ENCODE measurements at regions not wholly inside any gene's neighbourhood (a gene's known extent, or its start where the extent isn't known, plus 50 kb on each side); places are given as distances from the start of the nearest gene placed in this dataset.

DNA sequence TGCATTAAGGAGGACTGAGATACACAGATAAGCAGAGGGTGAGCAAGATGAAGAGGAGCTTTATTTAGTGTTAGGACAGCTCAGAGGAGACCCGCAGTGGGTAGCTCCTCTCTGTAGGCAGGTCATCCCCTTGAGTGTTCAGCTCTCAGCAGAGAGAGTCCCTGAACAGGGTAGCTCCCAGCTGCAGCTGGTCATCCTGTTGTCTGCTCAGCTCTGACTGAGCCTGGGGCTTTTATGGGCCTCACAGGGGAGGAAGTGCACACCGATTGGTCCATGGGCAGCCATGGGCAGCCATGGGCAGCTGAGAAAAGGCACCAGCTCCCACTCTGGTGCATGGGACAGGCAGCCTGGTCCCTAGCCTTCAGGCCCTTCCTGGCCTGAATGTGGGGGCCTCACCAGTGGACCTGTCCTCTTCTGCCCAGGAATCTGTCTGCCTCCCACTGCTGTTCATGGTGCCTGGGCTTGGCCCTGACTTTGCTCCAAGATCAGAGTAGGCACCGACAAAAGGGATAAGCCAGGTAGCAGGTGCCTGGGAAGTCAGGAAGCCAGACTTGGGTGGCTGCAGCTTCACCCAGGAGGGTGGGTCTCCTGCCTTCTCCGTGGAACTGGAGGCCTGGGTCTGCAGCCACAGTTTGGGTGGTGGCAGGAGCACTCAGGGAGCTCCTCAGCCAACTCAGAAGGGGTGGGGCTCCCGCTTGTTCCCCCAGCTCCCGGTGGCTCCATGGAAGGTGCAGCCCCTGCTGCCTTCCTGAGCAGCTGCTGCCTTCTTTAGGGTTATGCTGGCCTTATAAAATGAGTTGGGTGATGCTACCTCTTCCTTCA lies 54.7 kb downstream of the MYEOV start:
- DNase-seq (ENCODE audit: low spot score) = no peak

DNA sequence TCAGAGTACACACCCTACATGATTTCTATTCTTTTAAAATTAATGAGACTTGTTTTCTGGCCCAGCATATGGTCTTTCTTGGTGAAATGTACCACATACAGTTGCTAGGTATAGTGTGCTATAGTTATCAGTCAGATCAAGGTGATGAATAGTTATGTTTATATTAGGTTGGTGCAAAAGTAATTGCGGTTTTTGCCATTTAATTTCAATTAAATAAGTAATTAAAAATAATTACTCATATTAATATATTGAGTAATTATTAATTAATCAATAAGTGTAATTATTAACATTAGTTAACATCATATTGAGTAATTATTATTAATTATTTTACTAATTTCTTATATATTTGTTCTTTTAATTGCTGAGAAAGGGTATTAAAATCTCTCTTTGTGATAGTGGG lies 56.1 kb downstream of the MYEOV start:
- DNase-seq (ENCODE audit: low spot score) = no peak

DNA sequence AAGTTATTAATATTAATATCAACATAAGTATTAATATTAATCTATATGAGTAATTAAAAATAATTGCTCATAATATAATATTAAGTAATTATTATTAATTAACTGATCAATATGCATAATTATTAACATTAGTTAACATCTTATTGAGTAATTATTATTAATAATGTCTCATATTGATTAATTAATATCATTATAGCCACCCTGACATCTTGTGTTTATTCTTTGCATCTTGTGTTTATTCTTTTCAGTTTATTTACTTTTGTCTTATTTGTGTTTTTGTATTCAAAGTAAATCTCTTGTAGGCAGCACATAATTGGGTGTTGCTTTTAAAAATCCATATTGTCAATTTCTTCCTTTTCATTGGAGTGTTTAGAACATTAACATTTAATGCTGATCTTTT lies 56.6 kb downstream of the MYEOV start:
- no peak for DNase-seq (ENCODE audit: low spot score)

DNA sequence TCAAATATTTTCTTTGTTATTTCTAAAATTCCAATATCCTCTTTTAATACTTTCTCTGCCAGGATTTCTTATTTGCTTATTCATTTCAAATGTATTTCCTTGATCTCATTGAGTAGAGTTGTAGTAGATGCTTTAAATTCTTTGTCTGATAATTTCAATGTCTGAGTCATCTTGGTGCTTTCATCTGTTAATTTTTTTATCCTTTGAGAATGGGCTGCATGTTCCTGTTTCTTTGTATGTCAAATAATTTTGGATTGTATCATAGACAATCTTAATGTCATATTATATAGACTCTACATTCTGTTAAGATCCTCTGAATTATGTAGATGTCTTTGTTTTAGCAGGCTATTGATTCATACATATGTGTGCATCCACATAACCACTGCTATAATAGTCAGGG lies 57.5 kb downstream of the MYEOV start:
- DNase-seq (ENCODE audit: low spot score) = peak; percentile 50

DNA sequence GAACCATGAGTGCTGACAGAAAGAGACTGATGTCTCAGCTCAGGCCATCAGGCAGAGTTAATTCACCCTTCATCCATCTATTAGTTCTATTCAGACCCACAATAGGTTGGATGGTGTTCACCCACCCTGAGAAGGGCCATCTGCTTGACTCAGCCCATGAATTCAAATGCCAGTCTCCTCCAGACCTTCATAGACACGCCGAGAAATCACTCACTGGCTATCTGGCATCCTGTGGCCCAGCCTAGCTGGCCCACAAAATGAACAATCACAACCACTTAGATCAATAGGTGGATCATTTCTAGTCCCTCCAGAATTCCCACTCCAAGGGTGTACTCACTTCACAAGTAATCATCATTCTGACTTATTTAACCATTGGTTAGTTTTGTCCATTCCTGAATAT lies 58.2 kb downstream of the MYEOV start:
- no peak for DNase-seq (ENCODE audit: low spot score)

DNA sequence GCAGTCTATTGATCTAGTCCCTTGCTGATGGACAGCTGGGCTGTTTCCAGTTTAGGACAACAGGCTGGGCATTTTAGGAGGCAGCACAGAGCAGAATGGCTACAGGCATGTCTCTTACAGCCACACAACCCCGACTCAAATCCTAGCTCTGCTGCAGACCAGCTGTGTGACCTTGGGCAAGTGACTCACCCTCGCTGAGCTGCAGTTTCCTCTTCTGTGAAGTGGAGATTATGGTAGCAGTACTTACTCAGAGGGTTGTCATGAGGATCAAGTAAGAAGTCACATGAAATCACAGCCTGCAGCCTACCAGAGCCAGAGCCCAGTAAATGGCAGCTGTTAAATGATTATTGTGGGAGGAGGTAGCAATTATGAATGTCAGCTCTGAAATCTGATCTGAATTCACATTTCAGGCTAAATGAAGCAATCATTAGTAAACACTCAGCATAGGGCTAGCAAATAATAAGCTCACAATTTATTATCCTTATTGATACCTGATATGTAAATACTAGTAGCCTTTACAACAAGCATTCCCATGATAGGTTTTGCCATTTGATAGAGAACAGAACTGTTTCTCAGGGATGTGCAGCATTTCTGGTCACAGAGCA lies 58.9 kb downstream of the MYEOV start:
- DNase-seq (ENCODE audit: low spot score) = peak; percentile 56

DNA sequence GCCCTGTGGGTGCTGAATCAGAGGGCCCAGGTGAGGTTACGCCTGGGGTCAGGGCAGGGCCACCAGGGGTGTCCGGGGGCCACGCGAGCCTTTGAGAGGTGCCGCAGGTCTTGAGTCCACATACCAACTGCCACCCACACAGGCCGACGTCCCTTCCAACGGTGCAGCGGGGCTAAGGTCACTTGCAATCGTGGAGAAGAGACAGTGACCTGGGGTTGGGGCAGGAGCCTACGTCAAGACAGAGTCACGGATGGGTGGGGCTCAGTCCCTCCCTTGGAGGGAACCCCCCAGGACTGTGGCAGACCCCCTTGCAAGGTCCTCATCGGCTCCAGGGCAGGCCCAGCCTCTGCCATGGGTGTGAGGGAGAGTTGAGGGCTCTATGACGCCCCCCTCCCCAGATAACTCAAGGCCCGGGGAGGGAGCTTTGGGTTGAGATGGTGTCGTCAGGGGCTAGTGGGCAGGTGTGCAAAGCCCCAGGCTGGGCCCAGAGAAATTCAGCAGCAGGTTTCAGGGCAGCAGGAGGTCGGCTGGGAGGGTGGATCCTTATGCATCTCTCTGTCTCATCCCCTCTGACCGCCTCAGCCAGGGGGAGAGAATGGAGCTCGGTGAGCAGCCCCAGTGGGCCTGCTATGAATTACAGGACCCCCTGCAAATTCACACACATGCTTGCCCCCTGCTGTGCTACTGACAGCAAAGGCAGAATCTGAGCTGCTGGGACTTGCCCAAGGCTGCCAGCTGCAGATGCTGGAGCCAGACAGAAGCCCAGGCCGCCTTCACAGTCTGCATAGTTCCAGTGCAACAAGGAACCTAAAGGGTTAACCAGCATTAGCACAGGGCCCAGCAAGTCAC lies 60.0 kb downstream of the MYEOV start:
- no peak for DNase-seq (ENCODE audit: low spot score)

DNA sequence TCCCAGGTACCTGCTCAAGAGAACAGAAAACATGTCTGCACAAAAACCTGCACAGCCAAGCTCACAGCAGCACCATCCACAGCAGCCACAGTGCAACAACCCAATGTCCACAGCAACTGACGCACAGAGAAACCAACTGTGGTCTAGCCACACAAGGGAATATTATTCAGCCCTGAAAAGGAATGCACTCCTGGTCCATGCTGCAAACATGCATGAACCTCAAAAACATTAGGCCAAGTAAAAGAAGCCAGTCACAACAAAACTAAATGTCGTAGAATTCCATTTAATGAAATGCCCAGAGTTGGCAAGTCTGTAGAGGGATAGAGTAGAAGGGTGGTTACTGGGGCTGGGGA lies 60.6 kb downstream of the MYEOV start:
- no peak for DNase-seq (ENCODE audit: low spot score)

DNA sequence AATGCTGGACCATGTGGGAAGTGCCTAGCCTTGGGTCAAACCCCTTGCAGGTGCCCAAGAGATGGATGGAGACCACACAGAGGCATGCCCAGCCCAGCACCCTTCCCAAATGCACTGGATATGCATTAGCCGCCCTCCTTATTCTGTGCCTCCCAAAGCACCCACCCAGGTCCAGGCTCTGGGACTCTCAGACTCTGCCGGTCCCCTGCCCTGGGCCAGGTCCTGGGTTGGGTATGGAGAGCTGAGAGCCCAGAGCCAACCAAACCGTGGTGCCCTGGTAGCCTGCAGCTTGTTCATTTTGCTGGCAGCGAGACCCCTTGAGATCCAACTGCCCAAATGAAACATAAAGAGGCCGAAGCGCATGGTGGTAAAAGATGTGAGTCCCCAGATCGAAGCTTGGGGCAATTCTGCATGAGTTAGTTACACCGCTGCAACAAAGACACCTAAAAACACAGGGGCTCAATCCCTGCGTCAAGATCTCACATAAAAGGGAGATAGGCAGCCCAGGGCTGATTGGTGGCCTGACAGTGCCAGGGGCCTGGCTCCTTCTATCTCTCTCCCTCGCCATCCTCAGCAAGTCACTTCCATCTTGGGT lies 61.5 kb downstream of the MYEOV start:
- DNase-seq (ENCODE audit: low spot score) = no peak

DNA sequence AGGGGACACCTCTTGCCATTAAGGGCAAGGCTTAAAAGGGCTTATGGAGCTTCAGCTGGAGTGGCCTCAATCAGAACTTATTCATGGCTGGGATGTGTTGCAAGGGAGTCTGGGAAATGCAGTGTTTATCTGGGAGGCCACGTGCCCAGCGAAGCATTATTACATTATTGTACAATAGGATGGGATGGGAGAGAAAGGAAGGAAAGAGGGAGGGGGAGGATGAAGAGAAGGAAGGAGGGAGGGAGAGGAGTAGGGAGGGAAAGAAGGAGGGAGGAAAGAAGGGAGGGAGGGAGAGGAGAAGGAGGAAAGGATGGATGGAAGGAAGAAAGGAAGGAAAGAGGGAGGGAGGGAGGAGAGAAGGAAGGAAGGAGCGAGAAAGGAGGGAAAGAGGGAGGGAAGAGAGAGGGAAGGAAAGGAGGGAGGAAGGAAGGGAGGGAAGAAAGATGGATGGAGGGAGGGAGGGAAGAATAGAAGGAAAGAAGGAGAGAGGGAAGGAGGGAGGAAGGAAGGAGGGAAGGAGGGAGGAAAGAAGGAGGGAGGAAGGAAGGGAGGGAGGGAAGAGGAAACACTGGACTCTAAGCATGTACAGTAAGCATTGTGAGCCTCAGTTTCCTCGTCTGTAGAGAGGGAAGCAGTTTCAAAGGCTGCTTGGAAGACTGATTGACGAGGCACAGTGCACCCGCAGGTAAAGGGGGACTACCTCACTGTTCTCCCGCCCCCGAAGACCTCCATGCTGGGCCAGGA lies 62.2 kb downstream of the MYEOV start:
- DNase-seq (ENCODE audit: low spot score) = no peak

DNA sequence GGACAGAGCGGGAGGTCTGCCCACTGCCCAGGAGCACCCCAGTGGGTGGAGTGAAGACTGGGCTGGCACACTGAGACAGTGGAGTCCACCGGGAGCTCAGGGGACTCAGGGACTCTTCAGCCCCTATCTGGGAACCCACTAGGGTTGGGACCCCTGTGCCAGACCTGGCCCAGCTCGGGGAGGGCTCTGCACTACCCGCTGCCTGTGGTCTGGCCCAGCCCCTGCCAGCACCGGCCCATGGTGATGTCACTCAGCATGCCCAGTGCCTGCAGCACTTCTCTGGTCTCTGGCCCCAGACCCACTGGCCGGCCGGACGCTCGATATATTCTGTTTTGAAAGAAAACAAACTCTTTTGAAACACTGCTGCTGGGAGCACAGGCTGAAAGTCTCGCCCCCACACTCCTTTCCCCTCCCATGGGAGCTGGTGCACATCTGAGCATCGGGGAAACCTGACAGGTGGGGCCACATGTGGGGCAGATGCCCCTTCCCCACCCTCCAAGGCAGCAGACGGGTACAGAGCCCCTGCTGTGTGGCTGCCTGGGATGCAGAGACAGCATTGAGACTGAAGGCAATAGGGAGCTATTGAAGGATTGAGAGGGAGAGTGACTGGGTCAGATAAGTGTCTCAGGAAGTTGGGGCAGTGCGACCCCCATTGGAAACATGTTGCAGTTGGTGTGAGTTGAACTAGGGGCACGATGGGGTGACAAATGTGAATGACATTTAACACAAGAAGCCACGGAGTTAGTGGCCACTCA lies 62.9 kb downstream of the MYEOV start:
- DNase-seq (ENCODE audit: low spot score) = no peak

DNA sequence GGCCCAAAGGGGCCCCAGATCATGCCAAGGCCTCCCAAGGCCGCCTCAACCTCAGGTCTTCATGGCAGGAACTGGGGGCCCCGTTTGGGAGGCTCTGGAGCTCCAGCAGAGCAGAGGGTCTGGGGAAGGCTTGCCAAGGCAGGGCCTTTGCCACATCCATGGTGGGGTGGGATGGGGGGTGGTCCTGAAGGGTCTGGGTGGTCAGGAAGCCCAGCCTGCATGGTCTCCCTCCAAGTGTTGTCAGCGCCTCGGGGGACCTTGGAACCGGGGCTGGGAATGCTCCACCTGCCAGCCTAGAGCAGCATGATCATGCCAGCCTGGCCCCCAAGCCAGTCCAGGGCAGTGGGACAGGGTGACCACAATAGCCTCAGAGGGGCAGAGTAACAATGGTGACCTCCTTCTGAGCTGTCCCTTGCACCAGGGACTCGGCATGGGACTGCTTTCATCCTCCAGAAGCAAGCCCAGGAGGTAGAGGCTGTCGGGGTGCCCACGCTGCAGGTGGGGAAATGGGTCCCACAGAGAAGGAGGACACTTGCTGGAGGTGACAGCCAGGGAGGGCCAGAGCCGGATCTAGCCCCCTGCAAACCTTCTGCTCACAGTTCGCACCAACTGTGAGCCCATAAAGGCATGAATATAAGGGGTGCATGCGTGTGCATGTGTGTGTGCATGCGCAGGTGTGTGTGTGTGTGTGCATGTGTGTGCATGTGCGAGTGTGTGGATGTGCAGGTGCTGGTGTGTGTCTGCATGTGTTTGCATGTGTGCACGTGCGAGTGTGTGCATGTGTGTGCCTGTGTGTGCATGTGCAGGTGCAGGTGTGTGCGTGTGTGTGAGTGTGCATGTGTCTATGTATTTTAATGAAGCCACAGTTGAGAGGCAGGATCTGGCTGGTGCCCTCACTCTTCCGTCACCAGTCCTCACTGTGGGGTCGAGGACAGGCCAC lies 63.8 kb downstream of the MYEOV start:
- DNase-seq (ENCODE audit: low spot score) = no peak

DNA sequence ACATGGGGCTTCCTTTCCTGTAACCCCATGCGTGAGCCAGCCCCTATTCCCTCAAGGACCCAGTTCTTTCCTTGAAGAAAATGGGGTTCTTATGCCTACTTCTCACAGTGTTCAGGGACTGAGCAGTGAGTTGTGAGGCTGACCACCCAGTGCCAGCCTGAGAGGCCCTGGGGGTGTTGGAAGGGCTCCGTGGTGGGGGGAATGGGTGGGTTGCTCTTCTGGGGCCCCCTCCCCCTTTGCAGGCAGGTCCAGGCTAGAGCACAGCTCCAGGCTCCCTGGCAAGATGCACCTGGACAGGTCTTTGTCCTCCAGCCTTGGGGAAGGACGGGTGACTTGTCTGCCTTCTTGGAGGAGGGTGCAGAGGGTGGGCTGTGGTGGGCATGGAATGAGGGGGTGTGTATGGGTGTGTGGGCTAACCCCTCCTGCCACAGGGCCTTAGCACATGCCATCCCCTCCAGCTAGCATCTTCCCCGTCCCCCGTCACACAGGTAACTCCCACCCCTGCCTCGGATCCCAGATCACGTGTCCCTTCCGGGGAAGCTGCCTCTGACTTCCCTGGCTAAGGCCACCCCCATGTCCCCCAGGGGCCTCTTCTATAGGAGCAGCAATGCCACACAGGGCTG lies 64.6 kb downstream of the MYEOV start:
- no peak for DNase-seq (ENCODE audit: low spot score)

DNA sequence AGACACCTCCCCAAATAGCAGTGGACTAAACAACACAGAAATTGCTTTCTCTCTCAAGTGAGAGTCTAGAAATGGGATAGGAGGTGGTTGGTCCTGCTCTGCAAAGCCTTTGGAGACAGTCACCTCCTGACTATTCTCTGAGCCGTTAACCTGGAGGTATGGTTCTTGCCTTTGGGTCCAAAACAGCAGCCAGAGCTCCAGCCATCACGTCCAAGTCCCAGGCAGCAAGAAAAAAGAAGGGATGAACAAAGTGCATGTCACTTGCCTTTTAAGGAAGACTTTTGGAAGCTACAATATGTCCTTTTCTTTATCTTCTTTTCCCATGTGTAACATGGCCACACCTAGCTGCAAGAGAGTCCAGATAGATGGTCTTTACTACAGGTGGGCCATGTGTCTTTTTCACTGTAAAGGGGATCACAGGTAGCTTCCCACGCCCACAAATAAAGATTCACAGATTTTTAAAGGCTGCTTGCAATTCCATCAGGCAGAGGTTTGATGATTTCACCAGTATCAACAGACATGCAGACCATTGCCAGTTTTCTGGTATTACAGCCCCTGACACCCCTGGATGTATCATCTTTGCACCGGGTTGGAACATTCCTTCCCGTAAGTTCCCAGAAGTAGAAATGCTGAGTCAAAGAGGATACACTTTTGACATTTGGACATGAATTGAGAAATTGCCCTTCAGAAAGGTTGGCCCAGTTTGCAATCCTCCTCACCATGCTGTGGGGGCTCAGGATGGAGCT lies 66.0 kb downstream of the MYEOV start:
- DNase-seq (ENCODE audit: low spot score) = no peak

DNA sequence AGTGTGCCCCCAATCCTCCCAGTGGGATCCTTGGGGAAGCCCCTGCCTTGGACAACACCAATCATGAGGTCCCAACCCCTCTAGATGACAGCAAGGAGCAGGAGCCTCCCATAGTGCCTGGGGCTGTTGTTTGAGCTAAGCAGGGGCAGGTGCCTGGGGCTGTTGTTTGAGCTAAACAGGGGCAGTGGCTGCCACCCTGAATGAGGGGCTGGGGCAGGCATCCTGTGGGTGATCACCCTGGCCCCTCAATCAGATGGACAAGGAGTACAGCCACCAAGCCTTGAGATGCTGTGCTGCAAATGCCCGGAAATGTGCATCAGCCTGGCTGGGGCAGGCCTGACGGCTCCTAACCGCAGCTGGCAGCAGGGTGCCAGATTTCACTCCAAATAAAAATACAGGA lies 66.7 kb downstream of the MYEOV start:
- DNase-seq (ENCODE audit: low spot score) = no peak

DNA sequence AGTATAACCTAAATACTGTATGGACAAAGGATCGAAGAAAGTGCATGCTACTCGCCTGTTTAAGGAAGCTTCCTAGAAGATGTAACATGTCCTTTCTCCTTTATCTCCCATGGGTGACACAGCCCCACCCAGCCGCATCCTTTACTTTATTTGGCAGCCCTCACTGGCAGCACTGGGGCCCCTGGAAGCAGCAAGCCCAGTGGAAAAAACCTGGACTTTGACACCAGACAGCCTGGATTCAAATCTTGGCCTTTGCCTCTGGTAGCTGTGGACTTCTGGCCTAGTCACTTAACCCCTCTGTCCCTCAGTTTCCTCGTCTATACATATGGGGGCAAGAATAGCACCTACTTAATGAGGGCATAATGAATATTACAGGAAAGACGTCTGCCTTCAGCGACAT lies 67.1 kb downstream of the MYEOV start:
- DNase-seq (ENCODE audit: low spot score) = no peak

DNA sequence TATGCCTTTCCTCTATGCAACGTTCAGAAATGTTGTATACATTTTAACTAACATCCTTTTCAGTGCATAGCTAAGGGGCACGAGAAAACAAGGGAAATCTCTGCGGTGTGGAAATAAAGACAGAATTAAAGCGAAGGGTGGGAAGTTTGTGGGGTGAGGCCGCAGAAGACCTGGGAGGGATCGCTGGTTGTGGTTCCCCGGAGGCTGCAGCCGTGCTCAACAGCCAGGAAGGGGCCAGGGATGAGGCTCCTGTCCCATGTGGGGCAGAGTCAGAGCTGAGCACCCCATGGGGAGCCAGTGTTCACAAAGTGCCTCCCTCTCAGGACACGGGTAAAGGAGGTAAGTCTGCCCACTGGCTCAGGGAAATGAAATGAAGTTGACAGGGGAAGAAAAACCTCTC lies 67.5 kb downstream of the MYEOV start:
- DNase-seq (ENCODE audit: low spot score) = no peak

DNA sequence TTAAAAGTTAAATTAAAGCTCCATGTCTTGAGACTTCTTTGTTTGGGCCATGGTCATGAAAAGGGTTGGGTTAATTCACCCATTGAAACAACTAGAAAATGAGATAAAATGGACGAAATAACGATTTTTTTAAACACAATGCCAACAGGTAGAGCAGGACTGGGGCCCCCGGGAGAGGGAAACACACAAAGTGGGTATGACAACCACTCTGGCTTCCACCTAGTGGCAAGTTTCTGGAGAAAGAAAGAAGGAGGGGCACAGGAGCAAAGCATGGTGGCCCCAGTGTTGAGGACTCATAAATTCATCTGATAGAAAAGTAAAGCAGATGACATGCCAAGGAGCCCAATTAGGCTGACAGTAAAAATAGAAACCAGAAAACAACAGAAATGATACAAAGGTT lies 68.4 kb downstream of the MYEOV start:
- no peak for DNase-seq (ENCODE audit: low spot score)

DNA sequence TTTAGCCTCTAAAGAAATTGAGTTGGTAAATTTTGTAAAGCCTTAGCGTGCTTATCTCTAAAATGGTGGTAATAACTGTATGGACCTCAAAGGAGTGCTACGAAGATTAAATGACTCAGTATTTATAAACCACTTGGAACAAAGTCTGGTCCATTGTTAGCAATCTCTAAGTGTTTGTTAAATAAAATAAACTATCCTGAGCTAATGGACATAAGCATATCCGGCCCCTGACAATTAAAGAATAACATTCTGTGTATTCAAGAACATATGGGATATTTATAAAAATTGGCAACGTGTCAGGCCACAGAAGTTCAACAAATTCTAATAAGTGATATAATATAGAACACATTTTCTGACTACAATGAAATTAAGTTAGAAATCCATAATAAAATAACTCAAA lies 71.0 kb downstream of the MYEOV start:
- DNase-seq (ENCODE audit: low spot score) = no peak

Data from COLO829 (cell line).